ENCODE measurements at regions not wholly inside any gene's neighbourhood (a gene's known extent, or its start where the extent isn't known, plus 50 kb on each side); places are given as distances from the start of the nearest gene placed in this dataset.
"Not testable (repeated sequence)": the region's sequence is repeated elsewhere in the genome, so short reads cannot be mapped to it uniquely, and the experiment has no call there.

DNA sequence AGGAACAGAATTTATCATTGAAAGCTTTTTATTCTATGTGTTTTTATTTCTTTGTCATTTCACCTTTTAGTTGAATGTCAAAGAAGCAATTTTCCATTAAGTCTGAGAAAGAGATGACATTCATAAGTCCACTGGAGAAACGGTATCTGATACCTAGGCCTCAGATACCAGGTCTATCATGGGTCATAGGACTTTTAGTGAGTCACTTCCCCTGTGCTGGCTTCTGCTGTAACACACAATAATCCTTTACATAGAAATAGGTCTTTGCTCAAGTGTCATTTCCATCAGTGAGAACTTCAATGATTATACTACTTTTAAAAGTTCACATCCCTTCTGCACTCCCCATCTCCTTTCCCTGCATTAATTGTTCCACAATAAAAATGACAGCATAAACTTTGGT is 125.5 kb upstream of the ARMCX2 start:
- no peak overlapping the region for H3K4me3 ChIP-seq
- DNase-seq, result no peak
- no peaks in the 10 kb centered on the region for H3K36me3 ChIP-seq
- TF ChIP-seq, protein P1, sequence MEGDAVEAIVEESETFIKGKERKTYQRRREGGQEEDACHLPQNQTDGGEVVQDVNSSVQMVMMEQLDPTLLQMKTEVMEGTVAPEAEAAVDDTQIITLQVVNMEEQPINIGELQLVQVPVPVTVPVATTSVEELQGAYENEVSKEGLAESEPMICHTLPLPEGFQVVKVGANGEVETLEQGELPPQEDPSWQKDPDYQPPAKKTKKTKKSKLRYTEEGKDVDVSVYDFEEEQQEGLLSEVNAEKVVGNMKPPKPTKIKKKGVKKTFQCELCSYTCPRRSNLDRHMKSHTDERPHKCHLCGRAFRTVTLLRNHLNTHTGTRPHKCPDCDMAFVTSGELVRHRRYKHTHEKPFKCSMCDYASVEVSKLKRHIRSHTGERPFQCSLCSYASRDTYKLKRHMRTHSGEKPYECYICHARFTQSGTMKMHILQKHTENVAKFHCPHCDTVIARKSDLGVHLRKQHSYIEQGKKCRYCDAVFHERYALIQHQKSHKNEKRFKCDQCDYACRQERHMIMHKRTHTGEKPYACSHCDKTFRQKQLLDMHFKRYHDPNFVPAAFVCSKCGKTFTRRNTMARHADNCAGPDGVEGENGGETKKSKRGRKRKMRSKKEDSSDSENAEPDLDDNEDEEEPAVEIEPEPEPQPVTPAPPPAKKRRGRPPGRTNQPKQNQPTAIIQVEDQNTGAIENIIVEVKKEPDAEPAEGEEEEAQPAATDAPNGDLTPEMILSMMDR (IDR thresholded peaks at IDR 0.05), result no peak
- H3K27ac ChIP-seq, result no peak overlapping the region
- no peaks in the 10 kb centered on the region for H3K27me3 ChIP-seq
- H3K4me1 ChIP-seq, result no peaks in the 10 kb centered on the region
- no peaks in the 10 kb centered on the region for H3K9me3 ChIP-seq
- intact Hi-C loops (cut with DNase I; ENCODE audit: low total_unique reads), result no loop called here

DNA sequence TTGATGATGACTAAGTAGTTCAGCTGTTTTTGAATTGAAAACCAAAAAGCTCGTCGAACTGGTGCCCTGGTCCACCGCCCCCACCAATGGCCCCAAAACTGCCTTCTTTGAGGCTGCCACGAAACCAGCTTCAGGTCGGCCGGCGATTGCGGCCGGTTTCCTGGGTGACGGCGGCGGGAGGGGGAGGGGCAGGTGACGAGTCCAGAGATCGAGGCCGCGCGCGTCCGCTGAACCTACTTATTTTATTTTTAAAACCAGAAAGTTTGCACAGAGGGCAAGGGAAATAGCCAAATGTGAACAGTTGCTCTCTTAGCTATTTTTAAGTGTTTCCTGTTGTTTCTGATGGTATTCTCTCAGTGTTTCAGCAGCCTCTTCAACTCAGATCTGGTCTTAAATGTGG is 120.8 kb upstream of the ARMCX2 start:
- H3K36me3 ChIP-seq; DNase-seq; H3K9me3 ChIP-seq; intact Hi-C loops (cut with DNase I; ENCODE audit: low total_unique reads); H3K27ac ChIP-seq; H3K27me3 ChIP-seq; H3K4me1 ChIP-seq; H3K4me3 ChIP-seq: not testable (repeated sequence)

DNA sequence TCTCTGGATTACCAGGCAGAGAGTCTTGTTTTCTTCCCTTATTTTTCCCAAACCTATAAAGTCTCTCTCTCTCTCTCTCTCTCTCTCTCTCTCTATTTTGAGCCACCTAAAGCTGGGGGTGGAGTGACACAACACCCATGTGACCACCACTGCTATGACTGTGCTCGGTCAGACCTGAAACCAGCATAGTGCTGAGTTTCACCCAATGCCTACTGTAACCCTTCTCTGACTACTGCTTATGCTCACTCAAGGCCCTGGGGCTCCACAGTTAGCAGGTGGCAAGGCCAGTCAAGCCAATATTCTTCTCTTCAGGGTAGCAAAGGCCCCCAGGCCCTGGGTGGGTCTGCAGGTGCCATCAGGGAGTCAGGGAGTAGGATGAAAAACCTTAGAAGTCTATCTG is 114.7 kb upstream of the ARMCX2 start:
- no peaks in the 10 kb centered on the region for H3K36me3 ChIP-seq
- H3K4me3 ChIP-seq, result no peak overlapping the region
- no peaks in the 10 kb centered on the region for H3K27me3 ChIP-seq
- H3K9me3 ChIP-seq, result peaks cover 0 to 15% (median 7%) of the 10 kb centered on the region in 3 donors
- TF ChIP-seq, protein P1 (IDR thresholded peaks at IDR 0.05), result no peak
- intact Hi-C loops (cut with DNase I; ENCODE audit: low total_unique reads), result no loop called here
- no peak overlapping the region for H3K27ac ChIP-seq
- no peak for DNase-seq
- H3K4me1 ChIP-seq, result no peaks in the 10 kb centered on the region

DNA sequence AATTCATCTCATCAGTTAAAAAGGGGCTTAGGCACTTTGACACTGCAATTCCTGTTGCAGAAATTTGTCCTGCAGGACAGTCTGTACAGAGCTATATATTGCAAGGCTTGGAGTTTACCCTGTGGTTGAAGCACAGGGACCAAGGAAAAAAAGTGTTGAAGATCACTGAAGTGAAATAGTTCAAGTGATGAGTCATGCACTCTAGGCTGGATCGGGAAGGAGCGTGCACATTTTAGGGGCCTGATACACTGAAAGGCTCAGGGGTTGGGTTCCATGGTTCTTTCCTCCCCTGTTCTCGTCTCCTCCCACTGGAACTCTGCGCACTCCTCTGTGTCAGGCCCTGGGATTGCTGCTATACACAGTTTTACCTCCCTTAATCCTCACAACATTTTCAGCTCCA is 104.9 kb upstream of the ARMCX2 start:
- no peak for DNase-seq
- H3K27ac ChIP-seq, result no peak overlapping the region
- H3K27me3 ChIP-seq, result no peaks in the 10 kb centered on the region
- H3K9me3 ChIP-seq, result no peaks in the 10 kb centered on the region
- no peaks in the 10 kb centered on the region for H3K4me1 ChIP-seq
- H3K36me3 ChIP-seq, result no peaks in the 10 kb centered on the region
- TF ChIP-seq, protein P1 (IDR thresholded peaks at IDR 0.05), result no peak
- no peak overlapping the region for H3K4me3 ChIP-seq
- intact Hi-C loops (cut with DNase I; ENCODE audit: low total_unique reads), result no loop called here

DNA sequence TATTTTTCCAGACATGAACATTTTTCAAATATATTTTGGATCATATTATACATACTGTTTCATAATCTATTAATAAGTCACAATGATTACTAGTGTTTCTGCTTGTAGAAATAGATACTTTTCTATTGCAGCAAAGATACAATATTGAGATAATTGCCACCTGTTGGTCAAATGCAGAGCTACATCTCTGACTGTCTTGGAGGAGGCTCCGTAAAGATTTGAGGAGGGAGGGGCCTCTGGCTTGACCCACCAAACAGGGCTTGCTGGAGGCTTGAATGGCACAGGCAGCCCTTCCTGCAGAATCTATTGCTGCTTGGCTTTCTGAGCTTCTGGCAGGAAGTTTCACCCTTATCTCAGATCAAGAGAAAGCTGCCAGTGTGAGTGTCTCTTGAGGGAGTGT is 99.3 kb upstream of the ARMCX2 start:
- Histone ChIP-seq H3K4me3 (no peak overlapping the region), H3K36me3 (no peaks in the 10 kb centered on the region), H3K27me3 (no peaks in the 10 kb centered on the region), H3K9me3 (no peaks in the 10 kb centered on the region), H3K4me1 (no peaks in the 10 kb centered on the region), H3K27ac (no peak overlapping the region)
- DNase-seq, result peak; percentile 21 to 59
- intact Hi-C loops (cut with DNase I; ENCODE audit: low total_unique reads), result no loop called here
- TF ChIP-seq, protein P1 (IDR thresholded peaks at IDR 0.05), result peak; percentile 27 to 32

DNA sequence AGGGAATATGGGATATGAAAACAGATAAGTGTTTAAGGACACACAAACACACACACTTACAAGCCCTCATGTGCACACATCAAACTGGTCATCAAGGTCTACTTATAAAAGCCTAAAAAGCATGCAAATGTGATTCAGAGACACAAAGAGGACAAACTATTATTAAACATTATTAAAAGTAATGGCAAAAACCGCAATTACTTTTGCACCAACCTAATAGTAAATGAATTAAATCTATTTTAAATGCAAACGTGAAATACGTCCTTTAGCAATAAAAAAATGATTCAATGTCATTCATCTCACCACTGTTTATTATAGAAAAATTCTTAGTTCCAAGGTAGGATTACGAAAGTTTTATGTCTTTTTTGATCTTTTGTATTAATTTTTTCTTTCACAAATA is 91.1 kb upstream of the ARMCX2 start:
- no peak for DNase-seq
- intact Hi-C loops (cut with DNase I; ENCODE audit: low total_unique reads), result no loop called here
- Histone ChIP-seq H3K27ac (no peak overlapping the region), H3K36me3 (no peaks in the 10 kb centered on the region), H3K9me3 (no peaks in the 10 kb centered on the region), H3K27me3 (no peaks in the 10 kb centered on the region), H3K4me3 (no peak overlapping the region), H3K4me1 (no peaks in the 10 kb centered on the region)
- TF ChIP-seq, protein P1 (IDR thresholded peaks at IDR 0.05), result no peak
